ENCODE measurements at regions not wholly inside any gene's neighbourhood (a gene's known extent, or its start where the extent isn't known, plus 50 kb on each side); places are given as distances from the start of the nearest gene placed in this dataset.

- no TSS peak for BruUV-seq (replicated peaks)
- intact Hi-C loops (cut with micrococcal nuclease; ENCODE audit: unreplicated experiment) = no loop called here
- CTCF ChIA-PET = no interaction called here
- DNase-seq = no peak
- TF ChIP-seq CTCF (IDR thresholded peaks at IDR 0.05; ENCODE audit: unreplicated experiment) = no peak
- Mint-ChIP-seq H3K36me3 (ENCODE audit: insufficient read depth, unreplicated experiment) (no peaks in the 10 kb centered on the region), H3K9me3 (ENCODE audit: low read depth, unreplicated experiment) (peaks cover 16% of the 10 kb centered on the region), H3K27me3 (ENCODE audit: unreplicated experiment) (no peaks in the 10 kb centered on the region), H3K4me3 (ENCODE audit: low read depth, unreplicated experiment) (no peak overlapping the region), H3K4me1 (ENCODE audit: low read depth, unreplicated experiment) (no peaks in the 10 kb centered on the region), H3K27ac (ENCODE audit: unreplicated experiment) (no peak overlapping the region)
These were observed 356.6 kb upstream of the GRM7 start for GRCh38 chr3:6504347-6504746.

- Mint-ChIP-seq H3K36me3 (ENCODE audit: insufficient read depth, unreplicated experiment) (no peaks in the 10 kb centered on the region), H3K9me3 (ENCODE audit: low read depth, unreplicated experiment) (peaks cover 16% of the 10 kb centered on the region), H3K4me3 (ENCODE audit: low read depth, unreplicated experiment) (no peak overlapping the region), H3K27ac (ENCODE audit: unreplicated experiment) (no peak overlapping the region), H3K27me3 (ENCODE audit: unreplicated experiment) (no peaks in the 10 kb centered on the region), H3K4me1 (ENCODE audit: low read depth, unreplicated experiment) (no peaks in the 10 kb centered on the region)
- intact Hi-C loops (cut with micrococcal nuclease; ENCODE audit: unreplicated experiment) = no loop called here
- no TSS peak for BruUV-seq (replicated peaks)
- no peak for TF ChIP-seq CTCF (IDR thresholded peaks at IDR 0.05; ENCODE audit: unreplicated experiment)
- DNase-seq = no peak
- CTCF ChIA-PET = no interaction called here
These were observed 356.1 kb upstream of the GRM7 start for GRCh38 chr3:6504834-6505233.

GRCh38 chr3:6508410-6508759 lies 352.5 kb upstream of the GRM7 start:
- H3K9me3 Mint-ChIP-seq (ENCODE audit: low read depth, unreplicated experiment) = peaks cover 7% of the 10 kb centered on the region
- H3K27ac Mint-ChIP-seq (ENCODE audit: unreplicated experiment) = no peak overlapping the region
- no peaks in the 10 kb centered on the region for H3K27me3 Mint-ChIP-seq (ENCODE audit: unreplicated experiment)
- no TSS peak for BruUV-seq (replicated peaks)
- CTCF ChIA-PET = no interaction called here
- TF ChIP-seq CTCF (IDR thresholded peaks at IDR 0.05; ENCODE audit: unreplicated experiment) = no peak
- H3K4me3 Mint-ChIP-seq (ENCODE audit: low read depth, unreplicated experiment) = no peak overlapping the region
- intact Hi-C loops (cut with micrococcal nuclease; ENCODE audit: unreplicated experiment) = no loop called here
- H3K4me1 Mint-ChIP-seq (ENCODE audit: low read depth, unreplicated experiment) = no peaks in the 10 kb centered on the region
- H3K36me3 Mint-ChIP-seq (ENCODE audit: insufficient read depth, unreplicated experiment) = no peaks in the 10 kb centered on the region
- no peak for DNase-seq

GRCh38 chr3:6509576-6509975 lies 351.3 kb upstream of the GRM7 start:
- BruUV-seq (replicated peaks) = no TSS peak
- CTCF ChIA-PET = no interaction called here
- intact Hi-C loops (cut with micrococcal nuclease; ENCODE audit: unreplicated experiment) = no loop called here
- H3K4me3 Mint-ChIP-seq (ENCODE audit: low read depth, unreplicated experiment) = no peak overlapping the region
- DNase-seq = no peak
- no peaks in the 10 kb centered on the region for H3K36me3 Mint-ChIP-seq (ENCODE audit: insufficient read depth, unreplicated experiment)
- H3K27me3 Mint-ChIP-seq (ENCODE audit: unreplicated experiment) = no peaks in the 10 kb centered on the region
- peaks cover 8% of the 10 kb centered on the region for H3K9me3 Mint-ChIP-seq (ENCODE audit: low read depth, unreplicated experiment)
- TF ChIP-seq CTCF (IDR thresholded peaks at IDR 0.05; ENCODE audit: unreplicated experiment) = no peak
- H3K4me1 Mint-ChIP-seq (ENCODE audit: low read depth, unreplicated experiment) = no peaks in the 10 kb centered on the region
- H3K27ac Mint-ChIP-seq (ENCODE audit: unreplicated experiment) = no peak overlapping the region

GRCh38 chr3:6510713-6511112 lies 350.2 kb upstream of the GRM7 start:
- CTCF ChIA-PET = no interaction called here
- no TSS peak for BruUV-seq (replicated peaks)
- Mint-ChIP-seq H3K9me3 (ENCODE audit: low read depth, unreplicated experiment) (peaks cover 11% of the 10 kb centered on the region), H3K4me3 (ENCODE audit: low read depth, unreplicated experiment) (no peak overlapping the region), H3K4me1 (ENCODE audit: low read depth, unreplicated experiment) (no peaks in the 10 kb centered on the region), H3K36me3 (ENCODE audit: insufficient read depth, unreplicated experiment) (no peaks in the 10 kb centered on the region), H3K27me3 (ENCODE audit: unreplicated experiment) (no peaks in the 10 kb centered on the region), H3K27ac (ENCODE audit: unreplicated experiment) (no peak overlapping the region)
- no peak for TF ChIP-seq CTCF (IDR thresholded peaks at IDR 0.05; ENCODE audit: unreplicated experiment)
- intact Hi-C loops (cut with micrococcal nuclease; ENCODE audit: unreplicated experiment) = no loop called here
- no peak for DNase-seq

All from Calu3 (cell line).